ENCODE measurements at regions not wholly inside any gene's neighbourhood (a gene's known extent, or its start where the extent isn't known, plus 50 kb on each side); places are given as distances from the start of the nearest gene placed in this dataset.

GRCh38 chr1:80891871-80892270 lies 908.9 kb upstream of the ADGRL2 start:
- TF ChIP-seq CTCF (IDR thresholded peaks at IDR 0.05 in 4 of 5, conservative IDR thresholded peaks at IDR 0.05 in 1 of 5): no peak
- no peak for TF ChIP-seq POLR2A (IDR thresholded peaks at IDR 0.05)
